GM19455 (cell line): ENCODE measurements at regions not wholly inside any gene's neighbourhood (a gene's known extent, or its start where the extent isn't known, plus 50 kb on each side); places are given as distances from the start of the nearest gene placed in this dataset.

Source experiments
- ATAC-seq: cut with Tn5 transposase; IDR thresholded peaks from one replicate; pipeline ENCODE4 v1.9.1; 2021; ENCODE audit not compliant: unreplicated experiment

DNA sequence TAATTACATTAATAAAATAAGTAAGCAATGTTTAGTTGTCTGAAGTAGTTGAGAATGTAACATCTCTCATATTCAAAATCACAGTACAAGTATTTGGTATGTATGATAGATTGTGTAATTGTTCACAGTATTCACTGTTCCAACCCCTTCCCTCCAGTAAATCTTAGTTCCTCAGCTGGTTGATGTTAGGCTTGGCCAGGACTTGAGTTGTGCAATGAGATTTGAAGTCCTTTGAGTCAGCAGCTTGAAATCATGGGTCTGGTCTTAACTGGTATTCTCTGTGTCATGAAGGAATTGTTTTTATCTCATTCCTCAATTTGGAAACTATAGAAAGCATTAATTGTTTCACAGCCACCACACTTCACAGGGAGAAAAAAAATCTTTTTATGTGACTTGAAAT, 477.1 kb downstream of the FSCB start:
- ATAC-seq, result no peak

DNA sequence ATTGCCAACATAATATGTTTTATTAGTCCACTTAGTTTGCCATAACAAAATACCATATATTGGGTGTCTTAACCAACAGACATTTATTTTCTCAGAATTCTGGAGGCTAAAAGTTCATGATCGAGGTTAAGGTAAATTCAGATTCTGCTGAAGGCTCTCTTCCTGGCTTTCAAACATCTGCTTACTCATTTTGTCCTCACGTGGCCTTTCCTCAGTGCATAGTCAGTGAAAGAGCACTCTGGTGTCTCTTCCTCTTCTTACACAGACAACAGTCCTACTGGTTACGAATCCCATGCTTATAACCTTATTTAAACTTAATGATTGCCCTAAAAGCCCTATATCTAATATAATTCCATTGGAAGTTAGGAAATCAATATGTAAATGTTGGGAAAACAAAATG, 479.7 kb downstream of the FSCB start:
- ATAC-seq, result no peak

DNA sequence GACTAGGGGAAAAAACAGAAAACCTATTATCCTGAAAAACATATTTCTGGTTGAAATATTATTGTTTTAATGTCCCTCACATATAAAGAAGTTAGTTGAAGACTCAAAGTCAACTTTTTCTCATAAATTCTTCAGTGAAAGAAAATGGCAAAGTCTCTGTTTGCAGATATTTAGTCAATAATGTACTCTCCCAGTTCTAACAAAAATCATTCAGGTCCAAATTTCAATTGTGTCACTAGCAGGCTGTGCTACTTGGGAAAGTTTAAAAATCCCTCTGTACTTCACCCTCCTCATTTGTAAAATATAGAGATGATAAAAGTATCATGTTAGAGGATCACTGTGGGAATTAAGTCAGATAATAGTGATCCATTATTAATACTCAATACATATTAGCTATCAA, 496.5 kb downstream of the FSCB start:
- no peak for ATAC-seq

DNA sequence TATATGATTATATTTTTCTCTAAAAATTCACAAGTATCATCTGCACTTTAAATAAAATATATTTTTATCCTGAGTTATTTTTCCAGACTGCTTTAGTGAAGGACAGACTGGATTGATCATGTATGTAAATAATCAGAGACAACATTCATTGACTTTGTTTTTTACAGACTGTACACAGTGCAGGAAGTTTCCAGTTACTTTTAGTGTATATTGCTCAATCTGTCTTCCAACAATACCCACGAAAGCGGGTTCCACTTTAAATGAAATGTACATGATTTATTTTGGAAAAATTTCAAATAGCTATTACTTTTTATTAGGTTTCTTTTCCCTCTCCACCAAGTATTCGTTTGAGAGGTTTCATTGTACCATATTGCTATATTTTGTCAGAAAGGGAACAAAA, 497.0 kb downstream of the FSCB start:
- ATAC-seq, result no peak

DNA sequence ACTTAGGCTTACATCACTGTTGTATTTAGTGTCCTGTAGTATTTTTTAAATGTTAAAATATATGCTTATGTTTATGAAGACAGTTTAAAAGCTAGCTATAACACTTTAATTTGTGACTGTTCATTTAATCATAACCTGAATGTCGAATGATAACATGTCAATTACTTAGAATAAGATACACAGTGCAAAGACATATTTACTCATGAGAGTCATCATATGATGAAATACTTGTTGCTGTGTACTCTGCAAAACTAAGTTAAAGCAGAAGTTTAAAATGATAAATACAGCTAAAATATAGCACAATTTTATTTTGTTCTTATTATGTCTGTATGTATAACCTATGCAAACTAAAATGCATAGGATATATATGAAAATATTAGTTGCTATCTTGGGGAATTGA, 497.4 kb downstream of the FSCB start:
- no peak for ATAC-seq

DNA sequence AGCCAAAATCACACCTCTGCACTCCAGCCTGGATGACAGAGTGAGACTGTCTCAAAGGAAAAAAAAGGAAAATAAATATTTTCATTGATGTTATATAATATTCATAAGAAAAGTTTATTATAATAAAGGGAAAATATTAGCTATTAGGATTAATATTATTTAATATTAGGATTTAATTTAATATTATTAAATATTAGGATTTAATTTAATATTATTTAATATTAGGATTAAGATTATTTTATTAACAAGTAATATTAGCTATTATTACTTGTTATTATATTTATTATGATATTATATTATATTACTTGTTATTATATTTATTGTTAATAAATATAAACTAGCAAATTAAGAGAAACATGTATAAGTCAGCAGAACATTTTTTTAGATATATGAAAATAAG, 518.1 kb downstream of the FSCB start:
- ATAC-seq, result no peak

DNA sequence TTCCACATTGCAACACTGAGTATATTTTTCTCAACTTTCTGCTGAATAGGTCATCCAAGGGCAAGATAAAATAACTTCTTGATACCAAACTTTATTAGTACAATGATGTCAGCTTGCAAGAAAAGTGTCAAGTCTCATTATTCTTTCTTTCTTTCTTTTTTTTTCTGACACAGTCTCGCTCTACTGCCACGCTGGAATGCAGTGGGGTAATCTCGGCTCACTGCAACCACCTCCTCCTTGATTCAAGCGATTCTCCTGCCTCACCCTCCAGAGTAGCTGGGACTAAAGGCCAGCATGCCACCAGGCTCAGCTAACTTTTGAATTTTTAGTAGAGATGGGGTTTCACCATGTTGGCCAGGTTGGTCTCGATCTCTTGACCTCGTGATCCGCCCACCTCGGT, 523.4 kb downstream of the FSCB start:
- no peak for ATAC-seq

DNA sequence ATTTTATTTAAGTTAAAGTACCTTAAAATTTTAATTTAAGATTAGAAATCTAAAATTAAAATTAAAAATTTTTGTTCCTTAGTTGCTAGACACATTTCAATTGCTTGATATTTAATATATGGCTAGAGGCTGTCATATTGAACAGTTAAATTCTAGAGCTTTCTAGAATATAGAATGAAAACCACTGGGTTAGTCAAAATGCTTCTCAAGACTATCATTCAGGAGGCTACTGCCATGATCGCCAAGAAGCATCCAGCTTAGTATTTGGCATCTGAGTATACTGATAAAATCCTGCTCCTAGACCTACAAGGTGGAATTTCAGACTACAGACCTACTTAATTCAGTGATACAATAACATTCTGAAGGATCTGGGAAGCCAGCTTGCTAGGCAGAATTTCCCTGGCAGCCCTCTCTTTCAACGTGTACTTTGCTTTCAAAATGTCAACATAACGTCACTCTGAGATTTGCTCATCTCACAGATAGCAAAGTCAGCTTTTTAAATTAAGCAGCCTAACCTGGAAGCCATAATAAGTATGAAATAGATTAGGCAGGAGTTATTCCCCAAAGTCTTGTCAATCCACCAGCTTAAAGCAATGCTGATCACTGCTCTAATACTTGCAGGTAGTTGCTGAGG, 525.8 kb downstream of the FSCB start:
- no peak for ATAC-seq

DNA sequence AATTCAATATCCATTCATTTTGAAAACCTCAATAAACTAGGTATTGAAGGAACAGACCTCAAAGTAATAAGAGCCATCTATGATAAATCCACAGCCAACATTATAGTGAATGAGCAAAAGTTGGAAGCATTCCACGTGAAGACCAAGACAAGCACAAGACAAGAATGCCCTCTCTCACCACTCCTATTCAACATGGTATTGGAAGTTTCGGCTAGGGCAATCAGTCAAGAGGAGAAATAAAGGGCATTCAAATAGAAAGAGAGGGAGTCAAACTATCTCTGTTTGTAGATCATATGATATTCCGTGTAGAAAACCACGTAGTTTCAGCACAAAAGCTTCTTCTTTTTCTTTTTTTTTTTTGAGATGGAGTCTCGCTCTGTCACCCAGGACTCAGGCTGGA, 550.3 kb downstream of the FSCB start:
- ATAC-seq, result no peak

DNA sequence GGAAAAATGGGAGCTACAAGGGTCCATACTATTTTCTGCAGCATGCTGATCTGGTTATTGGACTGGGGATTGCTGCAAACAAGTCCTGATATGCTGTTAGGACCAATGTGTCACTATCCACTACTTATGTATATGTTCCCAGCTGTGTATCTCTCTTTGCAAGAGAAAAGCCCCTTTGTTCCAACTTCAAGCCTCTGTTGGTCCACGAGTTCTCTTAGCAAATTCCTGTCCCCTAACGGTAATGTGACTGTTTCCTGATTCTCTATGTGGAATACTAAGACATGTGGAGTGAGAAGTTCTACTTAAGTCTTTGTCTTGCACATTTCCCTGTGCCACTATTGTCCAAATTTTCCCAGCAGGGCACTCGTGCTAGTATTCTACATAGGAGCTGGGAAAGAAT, 557.7 kb downstream of the FSCB start:
- ATAC-seq, result no peak

DNA sequence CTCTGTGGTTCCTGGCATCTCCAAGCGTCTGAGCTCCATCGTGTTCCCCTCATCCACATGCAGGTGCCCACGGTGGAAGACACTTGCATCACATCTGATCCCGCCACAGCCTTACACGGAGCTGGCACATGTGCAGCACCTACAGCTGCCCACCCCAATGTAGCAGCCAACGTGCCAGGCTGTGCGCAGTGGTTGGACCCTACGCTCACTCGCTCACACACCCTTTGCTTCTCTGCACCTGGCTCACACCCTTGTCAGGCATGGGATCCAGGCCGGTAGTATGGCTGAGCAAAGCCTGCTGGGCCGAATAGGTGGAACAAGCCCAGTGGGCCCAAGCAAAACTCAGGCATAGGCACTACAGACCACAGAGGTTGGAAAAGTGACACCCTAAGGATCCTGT, 567.2 kb downstream of the FSCB start:
- no peak for ATAC-seq

DNA sequence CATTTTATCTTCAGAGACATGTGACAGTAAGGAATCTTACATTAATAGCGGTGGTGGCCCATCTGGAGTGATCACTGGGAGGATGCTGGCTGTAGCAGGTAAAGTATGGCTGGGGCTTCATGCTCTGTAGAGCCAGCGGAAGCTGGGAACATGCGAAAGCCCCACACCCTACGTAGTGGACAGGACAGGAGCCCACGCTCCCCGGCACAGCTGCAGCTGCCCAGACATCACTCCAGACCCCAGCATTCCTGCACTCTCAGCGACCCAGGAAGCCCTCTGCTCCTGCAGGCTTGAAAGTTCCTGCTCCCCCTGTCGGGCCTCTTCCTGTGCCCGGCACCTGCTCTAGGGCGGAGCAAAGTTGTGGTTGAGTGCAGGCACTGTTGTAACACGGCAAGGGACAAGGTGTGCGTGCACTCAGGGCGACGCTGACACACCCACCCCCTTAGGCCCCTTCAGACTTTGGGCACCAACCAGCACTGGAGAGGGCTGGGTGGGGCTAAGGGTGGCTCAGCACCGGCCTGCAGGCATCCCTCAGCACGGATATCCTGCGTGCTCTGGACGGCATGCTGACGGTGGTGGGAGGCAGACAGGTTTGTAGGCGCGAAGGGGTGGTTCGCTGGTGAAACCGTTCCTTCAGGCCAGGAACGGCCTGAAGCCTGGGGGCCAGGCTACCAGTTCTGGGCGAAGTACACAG, 568.3 kb downstream of the FSCB start:
- ATAC-seq, result no peak

DNA sequence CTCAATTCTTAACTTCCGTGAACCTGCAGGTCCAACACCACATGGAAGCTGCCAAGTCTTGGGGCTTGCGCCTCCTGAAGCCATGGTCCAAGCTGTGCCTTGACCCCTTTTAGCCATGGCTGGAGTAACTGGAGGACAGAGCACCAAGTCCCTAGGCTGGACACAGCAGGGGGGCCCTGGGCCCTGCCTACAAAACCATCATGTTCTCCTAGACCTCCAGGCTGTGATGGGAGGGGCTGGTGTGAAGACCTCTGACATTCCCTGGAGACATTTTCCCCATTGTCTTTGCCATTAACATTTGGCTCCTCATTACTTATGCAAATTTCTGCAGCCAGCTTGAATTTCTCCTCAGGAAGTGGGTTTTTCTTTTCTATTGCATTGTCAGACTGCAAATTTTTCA, 570.1 kb downstream of the FSCB start:
- no peak for ATAC-seq

DNA sequence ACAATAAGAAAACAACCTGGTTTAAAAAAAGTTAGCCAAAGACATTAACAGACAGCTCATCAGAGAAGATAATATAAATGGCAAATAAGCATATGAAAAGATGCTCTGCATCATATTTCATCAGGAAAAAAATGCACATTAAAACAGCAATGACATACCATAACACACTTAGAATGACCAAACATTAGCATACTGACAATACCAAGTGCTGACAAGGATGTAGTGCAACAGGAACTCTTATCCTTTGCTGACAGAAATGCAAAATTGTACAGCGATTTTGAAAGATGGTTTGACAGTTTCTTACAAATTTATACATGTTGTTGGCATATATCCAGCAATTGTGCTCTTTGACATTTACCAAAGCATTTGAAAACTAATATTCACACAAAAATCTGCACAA, 573.0 kb downstream of the FSCB start:
- no peak for ATAC-seq

DNA sequence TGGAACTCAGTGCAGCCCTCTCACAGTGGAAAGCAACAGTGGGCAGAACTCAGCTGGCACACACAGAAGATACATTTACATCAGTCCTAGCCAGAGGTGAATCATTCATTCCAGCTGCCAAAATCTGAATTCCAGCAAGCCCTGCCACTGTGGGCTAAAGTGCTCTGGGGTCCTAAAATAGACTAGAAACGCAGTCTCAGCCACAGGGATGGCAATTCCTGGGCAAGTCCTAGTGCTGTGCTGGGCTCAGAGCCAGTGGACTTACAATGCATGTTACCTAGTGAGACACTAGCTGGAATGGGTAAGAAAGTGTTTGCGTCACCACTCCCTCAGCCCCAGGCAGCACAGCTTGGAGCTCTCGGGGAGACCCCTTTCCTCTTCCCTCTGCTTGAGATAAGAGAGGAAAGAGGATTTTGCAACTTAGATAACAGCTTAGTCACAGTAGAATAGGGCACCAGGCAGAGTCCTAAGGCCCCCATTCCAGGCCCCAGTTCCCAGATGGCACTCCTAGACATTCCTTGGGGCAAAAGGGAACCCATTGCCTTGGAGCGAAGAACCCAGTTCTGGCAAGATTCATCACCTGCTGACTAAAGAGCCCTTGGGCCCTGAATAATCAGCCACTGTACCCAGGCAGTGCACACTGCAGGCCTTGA, 592.9 kb downstream of the FSCB start:
- no peak for ATAC-seq

DNA sequence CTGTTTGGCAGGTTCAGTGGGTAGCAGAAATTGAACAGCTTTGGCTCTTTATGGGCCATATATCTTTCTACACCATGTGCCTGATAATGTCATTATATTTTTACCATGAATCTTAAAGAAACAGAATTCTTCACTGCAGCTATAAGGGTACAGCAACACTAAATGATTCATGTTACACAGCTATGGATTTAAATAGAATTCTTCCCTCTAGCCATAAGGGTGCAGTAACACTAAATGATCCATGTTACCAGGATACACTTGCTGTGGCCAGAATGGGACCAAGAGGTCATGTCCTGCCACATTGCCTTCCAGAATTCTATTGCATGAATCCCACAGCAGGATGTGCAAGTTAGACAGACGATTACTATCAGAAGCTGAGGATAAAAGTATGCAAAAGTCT, 603.9 kb downstream of the FSCB start:
- no peak for ATAC-seq

DNA sequence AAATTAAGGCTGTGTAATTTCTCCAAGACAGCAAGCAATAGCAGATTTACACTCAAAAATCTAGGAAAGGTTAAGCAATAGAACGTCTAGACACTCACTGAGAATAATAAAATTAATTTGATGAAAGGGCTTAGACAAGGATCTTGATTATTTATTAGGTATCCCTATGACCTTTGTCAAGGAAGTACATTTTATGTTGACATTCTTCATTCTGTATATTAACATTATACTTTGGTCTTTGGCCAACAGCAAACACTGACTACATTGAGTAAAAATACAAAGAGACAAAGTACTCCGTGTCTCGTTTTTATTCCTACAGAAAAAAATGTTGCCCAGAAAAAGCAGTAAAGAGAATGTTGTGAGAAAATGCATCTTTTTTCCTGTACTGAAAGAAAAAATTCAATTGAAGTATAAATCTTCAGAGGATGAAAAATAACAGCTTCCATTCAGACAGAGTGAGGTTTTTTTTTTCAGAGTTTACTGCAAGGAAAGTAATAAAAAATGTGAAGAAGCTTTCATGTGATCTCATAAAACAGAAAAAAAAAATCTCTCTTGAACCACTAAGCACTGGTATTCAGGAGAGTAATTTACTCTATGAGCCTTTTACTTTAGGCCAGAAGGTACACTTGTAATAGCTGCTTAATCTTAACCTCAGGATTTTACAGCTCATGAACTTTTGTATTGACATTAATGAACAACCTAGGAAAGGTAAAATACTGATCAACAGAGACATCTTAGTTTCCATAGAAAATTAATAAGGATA, 605.0 kb downstream of the FSCB start:
- no peak for ATAC-seq

DNA sequence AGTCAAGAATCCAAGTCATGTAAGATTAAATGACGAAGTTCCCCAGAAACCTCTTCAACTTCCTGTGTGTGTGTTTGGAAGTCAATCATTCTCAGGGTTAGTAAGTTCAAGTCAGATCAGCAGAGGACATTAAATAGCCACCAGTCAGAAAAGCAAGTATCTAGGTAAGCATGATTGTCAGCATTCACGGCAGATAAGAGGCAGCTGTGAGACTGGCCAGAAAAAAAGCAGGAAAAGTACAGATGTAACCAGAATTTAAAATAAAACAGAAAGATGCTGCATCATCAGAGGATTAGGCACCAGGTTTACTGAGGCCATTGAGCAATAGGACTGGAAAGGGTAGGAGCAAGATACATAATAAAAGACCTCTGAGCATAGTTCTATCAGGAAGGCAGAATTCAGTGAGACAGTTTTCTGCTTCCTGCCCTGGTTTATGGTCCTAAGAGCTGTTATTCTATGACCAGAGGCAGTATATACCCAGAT, 606.9 kb downstream of the FSCB start:
- ATAC-seq, result no peak

DNA sequence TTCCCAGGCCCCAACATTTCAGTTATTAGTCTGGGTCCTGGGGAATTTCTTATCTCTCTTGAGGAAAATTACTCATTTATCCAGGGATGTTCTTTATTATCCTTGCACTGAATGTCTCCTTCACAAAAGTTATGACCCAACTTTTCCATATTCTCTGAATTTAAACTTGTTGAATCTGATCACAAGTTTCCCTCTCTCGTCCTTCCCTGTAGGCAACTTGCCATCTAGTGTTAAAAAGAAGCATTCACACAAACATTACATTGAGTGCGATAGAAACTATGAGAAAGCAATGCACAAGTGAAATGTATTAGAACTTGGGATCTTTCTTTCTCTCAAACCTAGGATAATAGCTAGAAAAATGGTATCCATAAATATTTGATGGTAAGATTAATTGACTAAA, 608.4 kb downstream of the FSCB start:
- no peak for ATAC-seq

DNA sequence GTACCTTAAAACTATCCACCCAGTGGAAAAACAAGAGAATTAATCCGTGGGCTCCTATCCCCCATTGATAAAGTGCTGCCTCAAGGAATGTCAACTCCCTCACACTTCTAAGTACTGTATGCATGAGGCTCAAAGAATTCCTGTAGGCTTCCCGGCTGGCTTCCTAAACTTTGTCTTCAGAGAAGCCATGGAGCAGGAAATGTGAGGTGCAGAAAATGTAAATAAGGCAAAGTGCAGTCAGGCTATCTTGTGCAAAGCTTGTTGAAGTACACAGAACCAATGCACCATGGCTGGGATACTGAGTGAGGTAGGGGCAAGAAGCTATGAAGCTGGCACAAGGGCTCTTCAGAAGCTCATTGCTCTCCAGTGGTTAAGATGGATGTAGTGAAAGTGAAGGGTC, 611.0 kb downstream of the FSCB start:
- no peak for ATAC-seq

DNA sequence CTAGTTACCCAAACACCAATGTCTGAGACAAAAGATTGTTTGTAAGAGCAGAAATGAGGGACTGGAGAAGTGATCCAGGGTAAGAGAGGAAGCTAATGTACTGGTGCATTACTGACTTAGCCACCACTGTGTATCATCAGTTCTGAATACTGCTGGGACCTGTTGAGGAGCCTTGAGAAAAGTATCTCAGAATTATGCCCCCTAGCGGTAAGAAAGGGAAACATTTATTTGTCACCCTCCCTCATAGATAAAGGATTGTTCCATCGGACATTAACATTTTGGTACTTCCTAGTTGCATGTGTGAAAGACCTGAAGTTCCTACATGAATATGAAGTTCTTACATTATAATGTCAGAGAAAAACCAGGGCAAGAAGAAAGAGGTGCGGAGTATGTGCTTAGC, 612.5 kb downstream of the FSCB start:
- ATAC-seq, result no peak

DNA sequence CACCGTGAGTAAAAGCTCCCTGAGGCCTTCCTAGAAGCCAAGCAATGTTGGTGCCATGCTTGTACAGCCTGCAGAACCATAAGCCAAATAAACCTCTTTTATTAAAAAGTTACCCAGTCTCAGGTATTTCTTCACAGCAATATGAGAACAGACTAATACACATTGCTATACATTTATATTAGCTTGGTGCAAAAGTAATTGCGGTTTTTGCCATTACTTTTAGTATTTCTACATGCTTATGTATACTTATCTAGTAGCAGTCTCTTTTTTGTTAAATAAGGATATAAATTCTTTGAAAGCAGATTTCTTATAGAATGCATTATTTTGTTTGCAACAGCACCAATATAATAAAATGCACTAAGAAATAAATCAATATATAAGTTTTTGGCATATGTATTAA, 619.6 kb downstream of the FSCB start:
- no peak for ATAC-seq
